A673 (cell line): ENCODE measurements at regions not wholly inside any gene's neighbourhood (a gene's known extent, or its start where the extent isn't known, plus 50 kb on each side); places are given as distances from the start of the nearest gene placed in this dataset.

Experiments used
- BruUV-seq: library from RNA; stranded (reverse); fragments of 400-500 nt; replicated peaks from 2 replicates; lab custom pipeline; 2021; lab: Mats Ljungman, UMichigan
- CTCF ChIA-PET: fragments of 300-600 bp; sonication (Branson Sonifier 250); formaldehyde crosslinking; loops from one replicate; lab custom pipeline; 2022; ENCODE audit warnings: antibody characterized with exemption; lab: Charles Lee
- POLR2A ChIA-PET: fragments of 300-600 bp; sonication (Branson Sonifier 250); formaldehyde crosslinking; loops from one replicate; lab custom pipeline; 2022; ENCODE audit warnings: antibody characterized with exemption; ENCODE audit not compliant: low non-redundant PET; lab: Charles Lee
- DNase-seq: peaks from one replicate; pipeline ENCODE4 v3.0.0-alpha.2; 2015; ENCODE audit warnings: low spot score
- H3K27ac ChIP-seq: fragments of 200-600 bp; sonication (generic); 2 replicates; pipeline ENCODE4 v1.5.1; 2016; ENCODE audit warnings: mixed run types, low read depth, mild to moderate bottlenecking, mixed read lengths, antibody characterized with exemption, low read length; ENCODE audit not compliant: poor library complexity, severe bottlenecking
- H3K27me3 ChIP-seq: fragments of 200-600 bp; sonication (generic); replicated peaks from 2 replicates; pipeline ENCODE4 v1.6.1; 2017; ENCODE audit warnings: mixed run types, low read depth, mild to moderate bottlenecking, mixed read lengths, antibody characterized with exemption, low read length; ENCODE audit not compliant: insufficient read depth, poor library complexity
- H3K36me3 ChIP-seq: fragments of 200-600 bp; sonication (generic); 2 replicates; pipeline ENCODE4 v1.6.1; 2016; ENCODE audit warnings: mixed run types, mild to moderate bottlenecking, mixed read lengths, antibody characterized with exemption, low read length; ENCODE audit not compliant: insufficient read depth, poor library complexity, severe bottlenecking
- H3K4me1 ChIP-seq: fragments of 200-600 bp; sonication (generic); 2 replicates; pipeline ENCODE4 v1.6.1; 2017; ENCODE audit warnings: mixed run types, mild to moderate bottlenecking, mixed read lengths, antibody characterized with exemption, low read length; ENCODE audit not compliant: insufficient read depth, poor library complexity, severe bottlenecking
- H3K4me3 ChIP-seq: fragments of 200-600 bp; sonication (generic); 2 replicates; pipeline ENCODE4 v1.5.1; 2016; ENCODE audit warnings: low read depth, mixed run types, mild to moderate bottlenecking, mixed read lengths, low read length; ENCODE audit not compliant: poor library complexity, severe bottlenecking
- H3K9me3 ChIP-seq: fragments of 200-600 bp; sonication (generic); 2 replicates; pipeline ENCODE4 v1.6.1; 2016; ENCODE audit warnings: mixed run types, low read depth, mild to moderate bottlenecking, mixed read lengths, antibody characterized with exemption, low read length; ENCODE audit not compliant: poor library complexity, severe bottlenecking
- EZH2 ChIP-seq: fragments of 200-600 bp; sonication (generic); IDR thresholded peaks from 2 replicates; pipeline ENCODE4 v1.6.1; 2017; ENCODE audit warnings: borderline replicate concordance, low read depth, mild to moderate bottlenecking, mixed read lengths, antibody characterized with exemption, low read length; ENCODE audit not compliant: poor library complexity, severe bottlenecking
- intact Hi-C: fragments of 100-400 bp; cut with micrococcal nuclease; formaldehyde crosslinking; loops from one replicate; pipeline ENCODE4 v1.10.0; 2022; ENCODE audit not compliant: unreplicated experiment
- TF ChIP-seq, protein P1 (sequence below): fragments of 300-800, 200-600 bp; sonication (generic); conservative IDR thresholded peaks from 2 replicates; pipeline ENCODE4 v1.5.1; 2017; ENCODE audit warnings: low read depth, mild to moderate bottlenecking, antibody characterized with exemption, low read length, moderate library complexity, mixed read lengths

DNA sequence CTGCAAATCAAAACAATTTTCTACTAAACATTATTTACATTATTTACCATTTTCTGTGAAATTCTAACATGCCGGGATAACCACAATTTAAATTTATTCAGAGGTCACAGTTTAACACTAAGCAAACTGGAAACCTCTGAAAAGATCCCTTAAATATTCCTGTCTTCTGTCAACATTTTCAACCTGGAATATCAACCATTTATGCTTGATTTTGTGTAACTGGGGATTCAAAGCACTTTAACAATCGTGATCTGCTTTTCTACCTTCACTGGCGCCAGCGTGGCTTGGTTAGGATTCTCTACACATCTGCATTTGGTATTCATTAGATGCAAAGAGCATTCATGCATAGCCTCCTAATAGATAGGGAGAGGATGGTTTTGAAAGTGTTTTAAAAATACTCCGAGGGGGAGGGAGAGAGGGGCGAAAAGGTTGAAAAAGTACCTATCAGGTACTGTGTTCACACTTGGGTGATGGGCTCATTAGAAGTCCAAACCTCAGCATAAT, 59.9 kb upstream of the RAB12 start:
- no peak overlapping the region for H3K27ac ChIP-seq
- H3K27me3 ChIP-seq: peaks cover 48% of the 10 kb centered on the region
- BruUV-seq: no TSS peak
- no peaks in the 10 kb centered on the region for H3K4me1 ChIP-seq
- ChIA-PET POLR2A (no interaction called here), CTCF (no interaction called here)
- intact Hi-C loops: no loop called here
- no peaks in the 10 kb centered on the region for H3K36me3 ChIP-seq
- no peaks in the 10 kb centered on the region for H3K9me3 ChIP-seq
- DNase-seq: no peak
- no peak overlapping the region for H3K4me3 ChIP-seq
- TF ChIP-seq, protein P1, sequence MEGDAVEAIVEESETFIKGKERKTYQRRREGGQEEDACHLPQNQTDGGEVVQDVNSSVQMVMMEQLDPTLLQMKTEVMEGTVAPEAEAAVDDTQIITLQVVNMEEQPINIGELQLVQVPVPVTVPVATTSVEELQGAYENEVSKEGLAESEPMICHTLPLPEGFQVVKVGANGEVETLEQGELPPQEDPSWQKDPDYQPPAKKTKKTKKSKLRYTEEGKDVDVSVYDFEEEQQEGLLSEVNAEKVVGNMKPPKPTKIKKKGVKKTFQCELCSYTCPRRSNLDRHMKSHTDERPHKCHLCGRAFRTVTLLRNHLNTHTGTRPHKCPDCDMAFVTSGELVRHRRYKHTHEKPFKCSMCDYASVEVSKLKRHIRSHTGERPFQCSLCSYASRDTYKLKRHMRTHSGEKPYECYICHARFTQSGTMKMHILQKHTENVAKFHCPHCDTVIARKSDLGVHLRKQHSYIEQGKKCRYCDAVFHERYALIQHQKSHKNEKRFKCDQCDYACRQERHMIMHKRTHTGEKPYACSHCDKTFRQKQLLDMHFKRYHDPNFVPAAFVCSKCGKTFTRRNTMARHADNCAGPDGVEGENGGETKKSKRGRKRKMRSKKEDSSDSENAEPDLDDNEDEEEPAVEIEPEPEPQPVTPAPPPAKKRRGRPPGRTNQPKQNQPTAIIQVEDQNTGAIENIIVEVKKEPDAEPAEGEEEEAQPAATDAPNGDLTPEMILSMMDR: no peak
- TF ChIP-seq EZH2: no peak

DNA sequence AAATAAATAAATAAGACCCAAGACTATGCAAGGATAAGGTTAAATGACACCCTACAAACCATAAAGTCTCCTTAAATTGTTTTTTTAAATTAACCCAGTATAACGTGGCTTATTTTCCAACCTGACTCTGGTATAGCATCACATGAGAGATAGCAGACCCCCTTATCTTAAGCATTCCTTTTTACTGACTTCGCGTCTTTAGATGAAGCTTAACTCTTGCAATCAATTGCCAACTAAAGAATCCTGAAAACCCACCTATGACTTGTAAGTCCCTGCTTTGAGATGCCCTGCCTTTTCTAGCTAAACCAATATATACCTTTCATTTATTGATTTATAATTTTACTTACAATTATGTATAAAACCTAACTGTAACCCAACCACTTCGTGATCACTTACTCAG, 57.1 kb upstream of the RAB12 start:
- no peak overlapping the region for H3K4me3 ChIP-seq
- ChIA-PET CTCF (no interaction called here), POLR2A (no interaction called here)
- no TSS peak for BruUV-seq
- peaks cover 41% of the 10 kb centered on the region for H3K27me3 ChIP-seq
- no peak for TF ChIP-seq EZH2
- TF ChIP-seq, protein P1: no peak
- no peaks in the 10 kb centered on the region for H3K36me3 ChIP-seq
- DNase-seq: no peak
- intact Hi-C loops: no loop called here
- no peaks in the 10 kb centered on the region for H3K4me1 ChIP-seq
- no peaks in the 10 kb centered on the region for H3K9me3 ChIP-seq
- H3K27ac ChIP-seq: no peak overlapping the region

- Histone ChIP-seq H3K4me1 (no peaks in the 10 kb centered on the region), H3K27ac (no peak overlapping the region), H3K27me3 (peaks cover 29% of the 10 kb centered on the region), H3K9me3 (no peaks in the 10 kb centered on the region), H3K4me3 (no peak overlapping the region), H3K36me3 (no peaks in the 10 kb centered on the region)
- DNase-seq: no peak
- no TSS peak for BruUV-seq
- intact Hi-C loops: no loop called here
- POLR2A ChIA-PET: no interaction called here
- no peak for TF ChIP-seq EZH2
- TF ChIP-seq, protein P1: no peak
- CTCF ChIA-PET: no interaction called here
Measured at GRCh38 chr18:8554354-8554753, 54.9 kb upstream of the RAB12 start.
